ENCODE measurements at regions not wholly inside any gene's neighbourhood (a gene's known extent, or its start where the extent isn't known, plus 50 kb on each side); places are given as distances from the start of the nearest gene placed in this dataset.

GRCh38 chr3:24773798-24774197, 279.1 kb upstream of the THRB start:
- peak; percentile 63 for TF ChIP-seq CTCF (IDR thresholded peaks at IDR 0.05; ENCODE audit: insufficient read depth, low read length)
- TF ChIP-seq, protein P1, sequence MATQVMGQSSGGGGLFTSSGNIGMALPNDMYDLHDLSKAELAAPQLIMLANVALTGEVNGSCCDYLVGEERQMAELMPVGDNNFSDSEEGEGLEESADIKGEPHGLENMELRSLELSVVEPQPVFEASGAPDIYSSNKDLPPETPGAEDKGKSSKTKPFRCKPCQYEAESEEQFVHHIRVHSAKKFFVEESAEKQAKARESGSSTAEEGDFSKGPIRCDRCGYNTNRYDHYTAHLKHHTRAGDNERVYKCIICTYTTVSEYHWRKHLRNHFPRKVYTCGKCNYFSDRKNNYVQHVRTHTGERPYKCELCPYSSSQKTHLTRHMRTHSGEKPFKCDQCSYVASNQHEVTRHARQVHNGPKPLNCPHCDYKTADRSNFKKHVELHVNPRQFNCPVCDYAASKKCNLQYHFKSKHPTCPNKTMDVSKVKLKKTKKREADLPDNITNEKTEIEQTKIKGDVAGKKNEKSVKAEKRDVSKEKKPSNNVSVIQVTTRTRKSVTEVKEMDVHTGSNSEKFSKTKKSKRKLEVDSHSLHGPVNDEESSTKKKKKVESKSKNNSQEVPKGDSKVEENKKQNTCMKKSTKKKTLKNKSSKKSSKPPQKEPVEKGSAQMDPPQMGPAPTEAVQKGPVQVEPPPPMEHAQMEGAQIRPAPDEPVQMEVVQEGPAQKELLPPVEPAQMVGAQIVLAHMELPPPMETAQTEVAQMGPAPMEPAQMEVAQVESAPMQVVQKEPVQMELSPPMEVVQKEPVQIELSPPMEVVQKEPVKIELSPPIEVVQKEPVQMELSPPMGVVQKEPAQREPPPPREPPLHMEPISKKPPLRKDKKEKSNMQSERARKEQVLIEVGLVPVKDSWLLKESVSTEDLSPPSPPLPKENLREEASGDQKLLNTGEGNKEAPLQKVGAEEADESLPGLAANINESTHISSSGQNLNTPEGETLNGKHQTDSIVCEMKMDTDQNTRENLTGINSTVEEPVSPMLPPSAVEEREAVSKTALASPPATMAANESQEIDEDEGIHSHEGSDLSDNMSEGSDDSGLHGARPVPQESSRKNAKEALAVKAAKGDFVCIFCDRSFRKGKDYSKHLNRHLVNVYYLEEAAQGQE (IDR thresholded peaks at IDR 0.05; ENCODE audit: insufficient replicate concordance, low read depth), result no peak
